K562 (cell line): ENCODE measurements at regions not wholly inside any gene's neighbourhood (a gene's known extent, or its start where the extent isn't known, plus 50 kb on each side); places are given as distances from the start of the nearest gene placed in this dataset.

Experiments
- ATAC-seq: fragments of 200-7000 bp; cut with Tn5 transposase; 3 replicates; pipeline ENCODE4 v1.9.1; 2020; ENCODE audit warnings: moderate library complexity
- BruUV-seq: library from RNA; stranded (reverse); fragments of 400-500 nt; replicated peaks from 2 replicates; lab custom pipeline; 2021; lab: Mats Ljungman, UMichigan
- CTCF ChIA-PET: fragments of 300-600 bp; formaldehyde crosslinking; extraction: SDS; loops from one replicate; lab custom pipeline; 2021; ENCODE audit warnings: low intra/inter-chr PET ratio; lab: Yijun Ruan, JAX
- POLR2A ChIA-PET: fragments of 300-600, 350-650 bp; sonication (Branson Sonifier 250); formaldehyde crosslinking; extraction: SDS; loops from one replicate; lab custom pipeline; 2021; ENCODE audit warnings: antibody characterized with exemption, inconsistent platforms; lab: Yijun Ruan, JAX
- DNase-seq, 4 experiments: peaks; one replicate each; pipeline versions ENCODE4 v3.0.0 to v3.0.0-alpha.2; 2011 to 2018; ENCODE audit warnings: low spot score in 3 of 4, mixed read lengths in 3 of 4; ENCODE audit errors: extremely low read depth in 1 of 4
- FAIRE-seq: peaks from 2 replicates; lab custom pipeline; 2011; peaks lifted over from hg19 to GRCh38; lab: Jason Lieb, UNC
- H2AFZ ChIP-seq: 2 replicates; pipeline ENCODE4 v1.6.0; 2011; ENCODE audit warnings: low read depth, low read length, control low read depth, inconsistent platforms
- H3K27ac ChIP-seq: fragments of 200-600 bp; 3 replicates; pipeline ENCODE4 v1.8.0; 2011; ENCODE audit warnings: low read depth, mild to moderate bottlenecking, control low read depth, inconsistent platforms, low read length, moderate library complexity, mixed read lengths; ENCODE audit errors: extremely low read depth
- H3K27me3 ChIP-seq, 2 experiments: fragments of 300-600 bp in 1 of 2; 2 replicates in 1 of 2; 3 replicates in 1 of 2; pipeline versions ENCODE4 v1.6.0 to v1.8.0; 2011; ENCODE audit warnings: inconsistent platforms in 2 of 2, low read length in 2 of 2, mild to moderate bottlenecking in 1 of 2, mixed read lengths in 1 of 2, moderate library complexity in 1 of 2; ENCODE audit not compliant: control insufficient read depth in 2 of 2, insufficient read depth in 2 of 2
- H3K36me3 ChIP-seq: fragments of 300-600 bp; 3 replicates; pipeline ENCODE4 v1.8.0; 2011; ENCODE audit warnings: mild to moderate bottlenecking, low read length, inconsistent platforms; ENCODE audit not compliant: control insufficient read depth, insufficient read depth
- H3K4me1 ChIP-seq, 2 experiments: fragments of 200-600 bp in 1 of 2; replicated peaks in 1 of 2; 2 replicates in 1 of 2; 3 replicates in 1 of 2; pipeline versions ENCODE4 v1.5.1 to v1.8.0; 2011; ENCODE audit warnings: inconsistent platforms in 2 of 2, low read length in 2 of 2, mild to moderate bottlenecking in 1 of 2, mixed read lengths in 1 of 2, moderate library complexity in 1 of 2; ENCODE audit not compliant: control insufficient read depth in 2 of 2, insufficient read depth in 2 of 2
- H3K4me2 ChIP-seq: 2 replicates; pipeline ENCODE4 v1.6.1; 2011; ENCODE audit warnings: low read length, control low read depth, inconsistent platforms, mixed read lengths; ENCODE audit not compliant: insufficient read depth
- H3K4me3 ChIP-seq: fragments of 200-600 bp; sonication (generic), shearing (Covaris generic); 2 replicates; pipeline ENCODE4 v1.5.1; 2016; ENCODE audit warnings: control low read depth, inconsistent platforms
- H3K79me2 ChIP-seq: fragments of 200-600 bp; 3 replicates; pipeline ENCODE4 v1.8.0; 2011; ENCODE audit warnings: low read length, inconsistent platforms; ENCODE audit not compliant: control insufficient read depth, insufficient read depth
- H3K9ac ChIP-seq, 2 experiments: 2 replicates each; pipeline versions ENCODE4 v1.6.0 to v1.6.1; 2011; ENCODE audit warnings: low read depth in 2 of 2, low read length in 2 of 2, control low read depth in 1 of 2, inconsistent platforms in 1 of 2, mild to moderate bottlenecking in 1 of 2, mixed read lengths in 1 of 2; ENCODE audit not compliant: insufficient read depth in 1 of 2
- H3K9me1 ChIP-seq: one replicate; pipeline ENCODE4 v1.6.0; 2011; ENCODE audit warnings: inconsistent platforms, mild to moderate bottlenecking, low read length, moderate library complexity; ENCODE audit not compliant: control insufficient read depth, insufficient read depth
- H3K9me3 ChIP-seq: replicated peaks from 2 replicates; pipeline ENCODE4 v1.5.1; 2011; ENCODE audit warnings: low read depth, low read length, inconsistent platforms; ENCODE audit not compliant: control insufficient read depth, insufficient read depth
- H4K20me1 ChIP-seq: replicated peaks from 2 replicates; pipeline ENCODE4 v1.6.1; 2011; ENCODE audit warnings: low read length, inconsistent platforms, mixed read lengths; ENCODE audit not compliant: control insufficient read depth, insufficient read depth
- CAMTA2 ChIP-seq: fragments of 250-450 bp; sonication (Bioruptor Pico); conservative IDR thresholded peaks from 2 replicates; pipeline ENCODE4 v1.5.1; 2022
- CREB3L1 ChIP-seq: fragments of 450-650 bp; IDR thresholded peaks from 2 replicates; pipeline ENCODE4 v1.6.1; 2014; ENCODE audit warnings: low read depth, mild to moderate bottlenecking, moderate library complexity, borderline replicate concordance
- EHMT2 ChIP-seq: fragments of 450-650 bp; IDR thresholded peaks from 2 replicates; pipeline ENCODE4 v1.6.1; 2018; ENCODE audit warnings: antibody characterized with exemption
- FIP1L1 ChIP-seq: fragments of 200-400 bp; formaldehyde crosslinking; IDR thresholded peaks from 2 replicates; pipeline ENCODE4 v1.6.1; 2018; ENCODE audit warnings: mild to moderate bottlenecking, low read depth, low read length; ENCODE audit not compliant: poor library complexity, severe bottlenecking
- FOXP1 ChIP-seq: sonication (generic); formaldehyde crosslinking; IDR thresholded peaks from 2 replicates; pipeline ENCODE4 v1.8.0; 2022; ENCODE audit warnings: mild to moderate bottlenecking, missing genetic modification reagents
- GTF2A2 ChIP-seq: IDR thresholded peaks from 2 replicates; pipeline ENCODE4 v1.6.1; 2016; ENCODE audit warnings: mild to moderate bottlenecking, missing genetic modification characterization, missing compliant biosample characterization
- KLF10 ChIP-seq: fragments of 250-450 bp; sonication (Bioruptor Pico); IDR thresholded peaks from 2 replicates; pipeline ENCODE4 v1.6.1; 2021; ENCODE audit warnings: matching md5 sums
- LCOR ChIP-seq: sonication (generic); formaldehyde crosslinking; IDR thresholded peaks from 2 replicates; pipeline ENCODE4 v1.8.0; 2022; ENCODE audit warnings: mild to moderate bottlenecking, missing genetic modification reagents
- PTBP1 ChIP-seq: fragments of 200-400 bp; formaldehyde crosslinking; IDR thresholded peaks from 2 replicates; pipeline ENCODE4 v1.6.1; 2017; ENCODE audit warnings: low read depth, low read length
- TAF15 ChIP-seq: fragments of 200-400 bp; formaldehyde crosslinking; IDR thresholded peaks from 2 replicates; pipeline ENCODE4 v1.6.1; 2017; ENCODE audit warnings: mild to moderate bottlenecking, low read depth, low read length, moderate library complexity
- ZNF41 ChIP-seq: fragments of 250-450 bp; sonication (Bioruptor Pico); conservative IDR thresholded peaks from 2 replicates; pipeline ENCODE4 v1.4.0; 2020; ENCODE audit warnings: mild to moderate bottlenecking
- WGBS: fragments of 100-300 bp; shearing (Covaris generic); methylation state at CpG from one replicate; pipeline ENCODE4 v1.1.6; 2016; ENCODE audit warnings: low coverage, mixed read lengths; ENCODE audit not compliant: insufficient coverage; ENCODE audit errors: missing lambda C conversion rate; 5-methylcytosine and 5-hydroxymethylcytosine counted together
- in situ Hi-C: fragments of 300-500 bp; cut with MboI; formaldehyde crosslinking; loops from 4 replicates; pipeline ENCODE4 v1.15.0; 2018; ENCODE audit warnings: inconsistent platforms, mixed read lengths
- intact Hi-C: fragments of 100-400 bp; cut with micrococcal nuclease; formaldehyde crosslinking; loops from 2 replicates; pipeline ENCODE4 v1.14.2; 2022
- TF ChIP-seq, protein P1 (sequence below): sonication (generic); formaldehyde crosslinking; IDR thresholded peaks from 2 replicates; pipeline ENCODE4 v1.8.0; 2022; ENCODE audit warnings: mild to moderate bottlenecking, missing genetic modification reagents
- TF ChIP-seq, protein P2 (sequence below): sonication (generic); formaldehyde crosslinking; IDR thresholded peaks from 2 replicates; pipeline ENCODE4 v1.8.0; 2022; ENCODE audit warnings: mild to moderate bottlenecking, missing genetic modification reagents
- TF ChIP-seq, protein P3 (sequence below), 2 experiments: fragments of 450-650 bp in 1 of 2; sonication (generic) in 1 of 2; formaldehyde crosslinking in 1 of 2; IDR thresholded peaks in 1 of 2; conservative IDR thresholded peaks in 1 of 2; 2 replicates each; pipeline versions ENCODE4 v1.6.1 to v1.8.1; 2016 to 2023; ENCODE audit warnings: mild to moderate bottlenecking in 2 of 2, moderate library complexity in 2 of 2, inconsistent platforms in 1 of 2, missing genetic modification reagents in 1 of 2

DNA sequence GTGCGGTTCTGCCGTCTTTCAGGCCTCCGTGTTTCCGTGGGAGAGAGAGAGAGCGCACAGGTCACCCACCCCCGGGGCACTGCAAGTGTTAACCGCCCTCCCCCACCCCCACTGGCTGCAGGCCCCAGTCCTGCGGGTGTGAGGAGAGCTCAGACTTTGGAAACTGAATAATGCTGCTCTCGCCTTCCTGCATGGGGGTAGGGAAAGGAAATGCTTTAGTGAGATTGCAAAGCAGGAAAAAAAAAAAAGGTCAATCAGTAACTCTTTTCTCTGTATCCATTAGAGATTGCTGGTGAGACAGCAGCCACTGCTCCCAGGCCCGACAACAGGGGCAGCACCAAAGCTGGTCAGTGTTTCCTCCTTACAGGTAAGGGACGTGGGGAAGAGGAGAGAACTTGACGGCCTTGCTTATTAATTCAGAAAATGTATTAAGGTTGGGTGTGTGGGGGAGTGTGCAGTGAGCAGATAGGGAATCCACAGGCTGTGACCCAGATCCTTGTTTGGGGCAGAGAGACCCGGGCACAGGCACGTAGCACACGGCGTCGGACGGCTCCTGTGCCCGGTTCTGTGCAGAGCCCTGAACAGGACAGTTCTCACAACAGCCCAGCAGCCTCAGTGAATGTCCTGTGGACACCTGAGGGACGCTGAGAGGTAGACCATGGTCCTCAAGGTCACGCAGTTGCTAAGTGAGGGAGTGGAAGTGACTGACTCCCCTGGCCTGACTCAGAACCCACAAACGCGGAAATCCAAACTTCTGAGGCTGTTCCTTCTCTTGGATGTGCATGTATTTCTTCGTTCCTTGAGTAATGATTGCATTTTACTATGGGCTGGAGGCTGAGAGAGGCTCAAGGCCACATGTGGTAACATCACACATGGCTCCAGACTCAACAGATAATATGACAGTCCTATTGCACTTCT is 156.5 kb downstream of the FOXL1 start:
- ChIA-PET POLR2A (no interaction called here), CTCF (no interaction called here)
- Histone ChIP-seq H3K4me2 (no peak overlapping the region), H3K27ac (no peak overlapping the region), H3K9me1 (no peaks in the 10 kb centered on the region), H3K36me3 (no peaks in the 10 kb centered on the region), H3K4me1 (no peaks in the 10 kb centered on the region; a peak in 1 of 5 replicates), H4K20me1 (peaks cover 7% of the 10 kb centered on the region; the same call in 1 of the 2 replicates), H3K9me3 (no peaks in the 10 kb centered on the region), H3K9ac (no peak overlapping the region), H3K79me2 (no peaks in the 10 kb centered on the region), H3K27me3 (peaks cover 28 to 79% of the 10 kb centered on the region in 2 experiments; a peak in 4 of 5 replicates), H2AFZ (no peak overlapping the region), H3K4me3 (no peak overlapping the region)
- no peak for FAIRE-seq
- DNase-seq, result no peak
- intact Hi-C loops, result no loop called here
- WGBS, result under 1% methylated on average over 18 of the region's 24 CpGs
- no peak for ATAC-seq
- in situ Hi-C loops, result no loop called here
- no TSS peak for BruUV-seq
- no peak for TF ChIP-seq CAMTA2 (CRISPR knock-in tag)
- TF ChIP-seq KLF10 (CRISPR knock-in tag), result no peak
- no peak for TF ChIP-seq FIP1L1
- no peak for TF ChIP-seq LCOR (CRISPR knock-in tag)
- TF ChIP-seq GTF2A2 (tag), result no peak
- TF ChIP-seq PTBP1, result no peak
- no peak for TF ChIP-seq FOXP1 (CRISPR knock-in tag)
- TF ChIP-seq, protein P1, sequence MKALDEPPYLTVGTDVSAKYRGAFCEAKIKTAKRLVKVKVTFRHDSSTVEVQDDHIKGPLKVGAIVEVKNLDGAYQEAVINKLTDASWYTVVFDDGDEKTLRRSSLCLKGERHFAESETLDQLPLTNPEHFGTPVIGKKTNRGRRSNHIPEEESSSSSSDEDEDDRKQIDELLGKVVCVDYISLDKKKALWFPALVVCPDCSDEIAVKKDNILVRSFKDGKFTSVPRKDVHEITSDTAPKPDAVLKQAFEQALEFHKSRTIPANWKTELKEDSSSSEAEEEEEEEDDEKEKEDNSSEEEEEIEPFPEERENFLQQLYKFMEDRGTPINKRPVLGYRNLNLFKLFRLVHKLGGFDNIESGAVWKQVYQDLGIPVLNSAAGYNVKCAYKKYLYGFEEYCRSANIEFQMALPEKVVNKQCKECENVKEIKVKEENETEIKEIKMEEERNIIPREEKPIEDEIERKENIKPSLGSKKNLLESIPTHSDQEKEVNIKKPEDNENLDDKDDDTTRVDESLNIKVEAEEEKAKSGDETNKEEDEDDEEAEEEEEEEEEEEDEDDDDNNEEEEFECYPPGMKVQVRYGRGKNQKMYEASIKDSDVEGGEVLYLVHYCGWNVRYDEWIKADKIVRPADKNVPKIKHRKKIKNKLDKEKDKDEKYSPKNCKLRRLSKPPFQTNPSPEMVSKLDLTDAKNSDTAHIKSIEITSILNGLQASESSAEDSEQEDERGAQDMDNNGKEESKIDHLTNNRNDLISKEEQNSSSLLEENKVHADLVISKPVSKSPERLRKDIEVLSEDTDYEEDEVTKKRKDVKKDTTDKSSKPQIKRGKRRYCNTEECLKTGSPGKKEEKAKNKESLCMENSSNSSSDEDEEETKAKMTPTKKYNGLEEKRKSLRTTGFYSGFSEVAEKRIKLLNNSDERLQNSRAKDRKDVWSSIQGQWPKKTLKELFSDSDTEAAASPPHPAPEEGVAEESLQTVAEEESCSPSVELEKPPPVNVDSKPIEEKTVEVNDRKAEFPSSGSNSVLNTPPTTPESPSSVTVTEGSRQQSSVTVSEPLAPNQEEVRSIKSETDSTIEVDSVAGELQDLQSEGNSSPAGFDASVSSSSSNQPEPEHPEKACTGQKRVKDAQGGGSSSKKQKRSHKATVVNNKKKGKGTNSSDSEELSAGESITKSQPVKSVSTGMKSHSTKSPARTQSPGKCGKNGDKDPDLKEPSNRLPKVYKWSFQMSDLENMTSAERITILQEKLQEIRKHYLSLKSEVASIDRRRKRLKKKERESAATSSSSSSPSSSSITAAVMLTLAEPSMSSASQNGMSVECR (CRISPR knock-in tag), result no peak
- TF ChIP-seq ZNF41, result no peak
- no peak for TF ChIP-seq EHMT2
- TF ChIP-seq, protein P2, sequence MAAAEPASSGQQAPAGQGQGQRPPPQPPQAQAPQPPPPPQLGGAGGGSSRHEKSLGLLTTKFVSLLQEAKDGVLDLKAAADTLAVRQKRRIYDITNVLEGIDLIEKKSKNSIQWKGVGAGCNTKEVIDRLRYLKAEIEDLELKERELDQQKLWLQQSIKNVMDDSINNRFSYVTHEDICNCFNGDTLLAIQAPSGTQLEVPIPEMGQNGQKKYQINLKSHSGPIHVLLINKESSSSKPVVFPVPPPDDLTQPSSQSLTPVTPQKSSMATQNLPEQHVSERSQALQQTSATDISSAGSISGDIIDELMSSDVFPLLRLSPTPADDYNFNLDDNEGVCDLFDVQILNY (CRISPR knock-in tag), result no peak
- TF ChIP-seq TAF15, result no peak
- TF ChIP-seq, protein P3, sequence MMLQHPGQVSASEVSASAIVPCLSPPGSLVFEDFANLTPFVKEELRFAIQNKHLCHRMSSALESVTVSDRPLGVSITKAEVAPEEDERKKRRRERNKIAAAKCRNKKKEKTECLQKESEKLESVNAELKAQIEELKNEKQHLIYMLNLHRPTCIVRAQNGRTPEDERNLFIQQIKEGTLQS (IDR thresholded peaks at IDR 0.05), result no peak
- TF ChIP-seq, protein P3 (CRISPR knock-in tag; conservative IDR thresholded peaks at IDR 0.05), result no peak
- no peak for TF ChIP-seq CREB3L1
